A673 (cell line): ENCODE measurements at regions not wholly inside any gene's neighbourhood (a gene's known extent, or its start where the extent isn't known, plus 50 kb on each side); places are given as distances from the start of the nearest gene placed in this dataset.

ENCODE experiments used
- EZH2 ChIP-seq: fragments of 200-600 bp; sonication (generic); IDR thresholded peaks from 2 replicates; pipeline ENCODE4 v1.6.1; 2017; ENCODE audit warnings: borderline replicate concordance, low read depth, mild to moderate bottlenecking, mixed read lengths, antibody characterized with exemption, low read length; ENCODE audit not compliant: poor library complexity, severe bottlenecking
- TF ChIP-seq, protein P1 (sequence below): fragments of 300-800, 200-600 bp; sonication (generic); conservative IDR thresholded peaks from 2 replicates; pipeline ENCODE4 v1.5.1; 2017; ENCODE audit warnings: low read depth, mild to moderate bottlenecking, antibody characterized with exemption, low read length, moderate library complexity, mixed read lengths

DNA sequence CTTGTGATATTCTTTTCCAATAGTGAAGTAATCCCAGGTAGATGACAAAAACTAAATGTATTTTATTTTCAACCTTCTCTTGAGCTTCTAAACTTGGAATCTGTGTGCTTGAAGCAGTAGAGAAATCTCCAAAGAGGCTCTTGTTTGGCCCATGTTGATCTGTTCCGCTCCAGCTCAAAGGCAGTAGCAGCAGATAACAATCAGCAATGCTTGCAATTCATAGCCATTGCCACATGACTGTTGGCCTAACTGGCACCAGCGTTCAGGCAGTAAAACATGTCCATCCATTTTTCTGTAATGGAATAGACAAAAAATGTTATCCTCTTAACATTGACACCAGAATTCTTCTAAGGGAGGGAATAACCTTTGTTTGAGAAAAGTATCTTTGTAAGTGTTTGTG lies 270.7 kb upstream of the MSX2 start:
- TF ChIP-seq, protein P1, sequence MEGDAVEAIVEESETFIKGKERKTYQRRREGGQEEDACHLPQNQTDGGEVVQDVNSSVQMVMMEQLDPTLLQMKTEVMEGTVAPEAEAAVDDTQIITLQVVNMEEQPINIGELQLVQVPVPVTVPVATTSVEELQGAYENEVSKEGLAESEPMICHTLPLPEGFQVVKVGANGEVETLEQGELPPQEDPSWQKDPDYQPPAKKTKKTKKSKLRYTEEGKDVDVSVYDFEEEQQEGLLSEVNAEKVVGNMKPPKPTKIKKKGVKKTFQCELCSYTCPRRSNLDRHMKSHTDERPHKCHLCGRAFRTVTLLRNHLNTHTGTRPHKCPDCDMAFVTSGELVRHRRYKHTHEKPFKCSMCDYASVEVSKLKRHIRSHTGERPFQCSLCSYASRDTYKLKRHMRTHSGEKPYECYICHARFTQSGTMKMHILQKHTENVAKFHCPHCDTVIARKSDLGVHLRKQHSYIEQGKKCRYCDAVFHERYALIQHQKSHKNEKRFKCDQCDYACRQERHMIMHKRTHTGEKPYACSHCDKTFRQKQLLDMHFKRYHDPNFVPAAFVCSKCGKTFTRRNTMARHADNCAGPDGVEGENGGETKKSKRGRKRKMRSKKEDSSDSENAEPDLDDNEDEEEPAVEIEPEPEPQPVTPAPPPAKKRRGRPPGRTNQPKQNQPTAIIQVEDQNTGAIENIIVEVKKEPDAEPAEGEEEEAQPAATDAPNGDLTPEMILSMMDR, result no peak
- no peak for TF ChIP-seq EZH2
